Heart left ventricle (tissue), 16 donors: ENCODE measurements at regions not wholly inside any gene's neighbourhood (a gene's known extent, or its start where the extent isn't known, plus 50 kb on each side); places are given as distances from the start of the nearest gene placed in this dataset.

Experiments
- ATAC-seq, 4 donors: fragments of 200-7000 bp; cut with Tn5 transposase; one replicate each; pipeline ENCODE4 v1.9.1; 2020 to 2022; ENCODE audit warnings: moderate library complexity in 4 of 4, mild to moderate bottlenecking in 3 of 4, moderate number of reproducible peaks in 1 of 4
- DNase-seq, 5 donors: peaks; one replicate each; pipeline ENCODE4 v3.0.0-alpha.2; 2020
- H3K27ac ChIP-seq, 12 donors: fragments of 200-600 bp; sonication (generic) in 4 of 12; one replicate each; pipeline versions ENCODE4 v1.5.0 to v1.8.0; 2016 to 2022; ENCODE audit warnings: mild to moderate bottlenecking in 2 of 12
- H3K27me3 ChIP-seq, 9 donors: fragments of 200-600 bp; sonication (generic) in 2 of 9; one replicate each; pipeline versions ENCODE4 v1.5.1 to v1.8.0; 2016 to 2022; ENCODE audit warnings: mild to moderate bottlenecking in 3 of 9
- H3K36me3 ChIP-seq, 9 donors: fragments of 200-600 bp; sonication (generic) in 2 of 9; one replicate each; pipeline versions ENCODE4 v1.5.0 to v1.8.0; 2018 to 2022; ENCODE audit warnings: mild to moderate bottlenecking in 2 of 9
- H3K4me1 ChIP-seq, 12 donors: fragments of 200-600 bp; sonication (generic) in 4 of 12; one replicate each; pipeline versions ENCODE4 v1.5.0 to v1.8.0; 2016 to 2022; ENCODE audit warnings: mild to moderate bottlenecking in 3 of 12
- H3K4me3 ChIP-seq, 12 donors: fragments of 200-600 bp; sonication (generic) in 4 of 12; one replicate each; pipeline versions ENCODE4 v1.5.0 to v1.8.0; 2017 to 2022; ENCODE audit warnings: mild to moderate bottlenecking in 9 of 12, moderate library complexity in 4 of 12
- H3K9me3 ChIP-seq, 12 donors: fragments of 200-600 bp; sonication (generic) in 4 of 12; one replicate each; pipeline versions ENCODE4 v1.5.0 to v1.8.0; 2016 to 2022; ENCODE audit warnings: mild to moderate bottlenecking in 1 of 12
- POLR2A ChIP-seq, 2 donors: fragments of 450-650 bp; IDR thresholded peaks; one replicate each; pipeline ENCODE4 v1.6.1; 2017; ENCODE audit warnings: antibody characterized with exemption in 2 of 2, mild to moderate bottlenecking in 2 of 2, moderate library complexity in 2 of 2
- WGBS, 4 donors: extraction: QIAGEN DNeasy Blood & Tissue Kit in 2 of 4; methylation state at CpG; one replicate each; pipeline versions ENCODE4 v1.1.5 to v1.1.7; 2013 to 2018; 5-methylcytosine and 5-hydroxymethylcytosine counted together
- intact Hi-C, 10 donors: fragments of 100-400 bp; cut with DNase I; formaldehyde crosslinking; loops; one replicate each; pipeline versions ENCODE4 v1.11.1 to v1.14.2; 2022
- TF ChIP-seq, protein P1 (sequence below), 12 donors: fragments of 200-600 bp; sonication (generic) in 4 of 12; IDR thresholded peaks; one replicate each; pipeline versions ENCODE4 v1.5.0 to v1.8.0; 2018 to 2022; ENCODE audit warnings: antibody characterized with exemption in 12 of 12, mild to moderate bottlenecking in 5 of 12
- donor health status: ischemic (EF 13 %, LVEDD 7.1; RV severe dilation, severe dysfunction).
- donor health status: healthy with polysubstance abuse.
- donor health status: DM: no; HTN: yes; CAD: no.
- donor health status: DM: no; HTN: no; CAD: no.
- donor health status: ischemic (EF 25% LVEDD 6.9; RV normal size, moderate dysfunction).
- donor health status: ischemic (EF 25% LVEDD 5.7; RV mildly dilated, moderate dysfunction).
- donor health status: healthy.
- donor health status: DM: yes; HTN: yes; CAD: no.
- donor health status: ischemic (EF 35%, LVEDD 5.7; RV mildly dilated, moderate dysfunction).
- donor health status: nonischemic (EF 11% LVEDD 7.7; RV severe dilation, severe dysfunction).
- donor health status: DM: yes; HTN: yes; CAD: no.
- donor health status: PGD.
- donor health status: ischemic (EF 29% LVEDD 5.4; RV normal size, mild dysfunction).
- donor health status: nonischemic (EF 23%, LVEDD 6.1; RV moderate dilation, normal function).

DNA sequence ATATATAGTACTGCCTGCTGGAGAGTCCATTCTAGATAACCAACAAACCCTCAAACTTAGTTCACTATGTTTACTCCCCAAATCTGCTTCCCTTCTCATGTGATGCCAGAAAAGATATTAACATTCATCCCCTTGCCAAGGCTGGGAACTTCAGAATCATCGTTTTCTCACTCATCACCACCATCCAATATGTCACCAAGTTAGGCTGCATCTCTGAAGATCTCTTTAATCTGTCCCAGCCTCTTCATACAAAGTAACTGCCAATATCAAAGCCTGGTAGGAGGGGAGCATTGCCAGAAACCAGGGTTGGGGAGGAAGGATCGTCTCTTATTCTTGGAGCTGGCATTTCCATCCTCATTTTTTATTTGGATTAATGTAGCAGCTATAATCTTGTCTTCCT is 71.6 kb downstream of the XCL2 start:
- DNase-seq (no peak), ATAC-seq (no peak)
- H3K36me3 ChIP-seq: no peaks in the 10 kb centered on the region
- 55 to 80% (median 67%) methylated on average over 2 of the region's 2 CpGs for WGBS, 4 donors
- intact Hi-C loops: no loop called here
- TF ChIP-seq, protein P1, sequence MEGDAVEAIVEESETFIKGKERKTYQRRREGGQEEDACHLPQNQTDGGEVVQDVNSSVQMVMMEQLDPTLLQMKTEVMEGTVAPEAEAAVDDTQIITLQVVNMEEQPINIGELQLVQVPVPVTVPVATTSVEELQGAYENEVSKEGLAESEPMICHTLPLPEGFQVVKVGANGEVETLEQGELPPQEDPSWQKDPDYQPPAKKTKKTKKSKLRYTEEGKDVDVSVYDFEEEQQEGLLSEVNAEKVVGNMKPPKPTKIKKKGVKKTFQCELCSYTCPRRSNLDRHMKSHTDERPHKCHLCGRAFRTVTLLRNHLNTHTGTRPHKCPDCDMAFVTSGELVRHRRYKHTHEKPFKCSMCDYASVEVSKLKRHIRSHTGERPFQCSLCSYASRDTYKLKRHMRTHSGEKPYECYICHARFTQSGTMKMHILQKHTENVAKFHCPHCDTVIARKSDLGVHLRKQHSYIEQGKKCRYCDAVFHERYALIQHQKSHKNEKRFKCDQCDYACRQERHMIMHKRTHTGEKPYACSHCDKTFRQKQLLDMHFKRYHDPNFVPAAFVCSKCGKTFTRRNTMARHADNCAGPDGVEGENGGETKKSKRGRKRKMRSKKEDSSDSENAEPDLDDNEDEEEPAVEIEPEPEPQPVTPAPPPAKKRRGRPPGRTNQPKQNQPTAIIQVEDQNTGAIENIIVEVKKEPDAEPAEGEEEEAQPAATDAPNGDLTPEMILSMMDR (IDR thresholded peaks at IDR 0.05): no peak
- TF ChIP-seq POLR2A (IDR thresholded peaks at IDR 0.05): no peak
- H3K9me3 ChIP-seq: peaks cover 0 to 7% (median 0%) of the 10 kb centered on the region in 12 donors
- H3K4me3 ChIP-seq: no peak overlapping the region
- H3K27ac ChIP-seq: no peak overlapping the region
- H3K4me1 ChIP-seq: peaks cover 0 to 52% (median 18%) of the 10 kb centered on the region in 12 donors
- no peaks in the 10 kb centered on the region for H3K27me3 ChIP-seq

DNA sequence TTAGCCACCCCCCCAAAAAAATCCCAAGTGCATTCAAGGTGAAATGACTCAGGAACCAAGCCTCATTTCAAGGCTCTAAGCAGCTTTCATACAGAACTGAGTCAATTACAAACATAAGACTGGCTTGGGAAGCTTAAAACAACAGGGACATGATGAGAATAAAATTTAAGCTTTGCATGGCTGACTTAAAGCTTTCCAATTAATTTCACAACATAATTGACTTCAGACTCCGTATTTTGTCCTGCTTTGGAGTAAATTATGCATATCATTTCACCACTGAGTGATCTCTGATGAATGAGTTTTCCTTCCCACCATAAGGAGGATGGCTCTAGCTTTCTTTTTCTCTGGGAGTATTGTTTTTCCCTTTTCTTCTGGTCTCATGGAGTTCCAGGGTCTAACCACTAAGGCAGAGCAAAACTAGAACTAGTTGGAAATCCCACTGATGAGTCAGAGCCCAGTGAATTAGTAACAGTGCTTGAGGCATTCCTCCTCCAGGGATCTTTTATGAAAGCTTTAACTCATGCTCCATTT is 72.8 kb downstream of the XCL2 start:
- 74 to 85% (median 80%) methylated on average over 1 of the region's 1 CpG for WGBS, 4 donors
- TF ChIP-seq POLR2A (IDR thresholded peaks at IDR 0.05): no peak
- TF ChIP-seq, protein P1 (IDR thresholded peaks at IDR 0.05): no peak
- DNase-seq (no peak), ATAC-seq (peak in 2 of 4 donors; percentile 67 to 69)
- peaks cover 0 to 55% (median 26%) of the 10 kb centered on the region in 12 donors for H3K4me1 ChIP-seq
- no peaks in the 10 kb centered on the region for H3K36me3 ChIP-seq
- intact Hi-C loops: no loop called here
- H3K4me3 ChIP-seq: no peak overlapping the region
- peaks cover 0 to 7% (median 0%) of the 10 kb centered on the region in 12 donors for H3K9me3 ChIP-seq
- H3K27me3 ChIP-seq: no peaks in the 10 kb centered on the region
- H3K27ac ChIP-seq: peak overlapping the region in 7 of 12 donors; percentile 11 to 79 (median 39)

DNA sequence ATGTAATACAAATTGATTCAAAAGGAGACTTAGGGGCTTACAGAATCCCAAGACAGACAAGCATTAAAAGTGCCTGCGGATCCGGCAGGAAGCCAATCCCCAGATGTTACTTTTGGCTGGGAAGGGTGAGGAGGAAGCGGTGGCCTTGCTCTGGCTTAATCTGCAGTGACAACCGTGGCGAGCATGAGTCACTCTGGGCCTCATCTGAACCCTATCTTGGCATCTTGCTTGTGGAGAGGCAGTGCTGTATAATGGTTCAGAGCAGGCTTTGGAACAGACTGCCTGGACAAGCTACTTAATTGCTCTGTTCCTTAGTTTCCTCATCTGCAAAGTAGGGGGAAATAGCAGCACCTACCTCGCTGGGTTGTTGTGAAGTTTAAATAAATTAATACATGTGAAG is 74.1 kb downstream of the XCL2 start:
- intact Hi-C loops: no loop called here
- Histone ChIP-seq H3K36me3 (no peaks in the 10 kb centered on the region), H3K27me3 (no peaks in the 10 kb centered on the region), H3K9me3 (peaks cover 0 to 7% (median 0%) of the 10 kb centered on the region in 12 donors), H3K27ac (peak overlapping the region in 8 of 12 donors; percentile 4 to 79 (median 44)), H3K4me3 (no peak overlapping the region), H3K4me1 (peaks cover 0 to 60% (median 26%) of the 10 kb centered on the region in 12 donors)
- peak; percentile 68 to 84 (median 79) for DNase-seq
- peak; percentile 55 to 95 (median 92) for ATAC-seq
- no peak for TF ChIP-seq POLR2A (IDR thresholded peaks at IDR 0.05)
- TF ChIP-seq, protein P1 (IDR thresholded peaks at IDR 0.05): no peak
- 35 to 59% (median 51%) methylated on average over 6 of the region's 6 CpGs for WGBS, 4 donors

DNA sequence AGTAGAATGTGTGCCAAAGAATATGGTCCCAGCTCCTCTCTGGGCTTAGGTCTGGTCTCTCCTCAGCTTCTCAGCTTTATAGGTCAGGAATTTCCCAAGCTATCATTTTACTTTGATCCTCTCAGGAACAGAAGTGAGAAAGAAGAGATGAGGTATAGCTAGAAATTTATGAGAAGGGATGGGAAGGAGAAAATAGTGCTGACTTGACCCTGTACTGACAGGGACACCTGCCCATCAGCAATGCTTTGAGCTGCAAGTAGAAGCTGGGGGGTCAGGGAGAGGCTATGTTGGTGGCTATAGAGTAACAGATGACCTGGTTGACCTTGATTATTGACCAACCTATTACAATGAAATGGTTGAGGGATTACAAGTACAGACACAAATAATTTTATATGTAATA is 75.0 kb downstream of the XCL2 start:
- intact Hi-C loops: no loop called here
- ATAC-seq: no peak
- no peak for DNase-seq
- peaks cover 0 to 60% (median 26%) of the 10 kb centered on the region in 12 donors for H3K4me1 ChIP-seq
- no peaks in the 10 kb centered on the region for H3K27me3 ChIP-seq
- peaks cover 0 to 3% (median 0%) of the 10 kb centered on the region in 12 donors for H3K9me3 ChIP-seq
- H3K36me3 ChIP-seq: no peaks in the 10 kb centered on the region
- no peak overlapping the region for H3K4me3 ChIP-seq
- TF ChIP-seq, protein P1 (IDR thresholded peaks at IDR 0.05): no peak
- TF ChIP-seq POLR2A (IDR thresholded peaks at IDR 0.05): no peak
- peak overlapping the region in 4 of 12 donors; percentile 4 to 79 (median 26) for H3K27ac ChIP-seq
